ENCODE measurements at regions not wholly inside any gene's neighbourhood (a gene's known extent, or its start where the extent isn't known, plus 50 kb on each side); places are given as distances from the start of the nearest gene placed in this dataset.
A peak's percentile ranks its signal among the peaks of the same experiment; 100 is the strongest.

GRCh38 chr20:58045579-58045978 lies 182.9 kb downstream of the ANKRD60 start:
- no peak overlapping the region for H3K27ac ChIP-seq (replicated peaks in 1 of 4)

GRCh38 chr20:58044931-58045555 lies 183.4 kb downstream of the ANKRD60 start:
- Histone ChIP-seq H3K27ac (replicated peaks in 1 of 4) (no peak overlapping the region), H3K36me3 (no peaks in the 10 kb centered on the region)
- WGBS = 80% methylated on average over 9 of the region's 9 CpGs

More at GRCh38 chr20:58045579-58045978, 182.9 kb downstream of the ANKRD60 start:
- peaks cover 0 to 19% (median 10%) of the 10 kb centered on the region in 4 donors for H3K4me1 ChIP-seq
- TF ChIP-seq, protein P1, sequence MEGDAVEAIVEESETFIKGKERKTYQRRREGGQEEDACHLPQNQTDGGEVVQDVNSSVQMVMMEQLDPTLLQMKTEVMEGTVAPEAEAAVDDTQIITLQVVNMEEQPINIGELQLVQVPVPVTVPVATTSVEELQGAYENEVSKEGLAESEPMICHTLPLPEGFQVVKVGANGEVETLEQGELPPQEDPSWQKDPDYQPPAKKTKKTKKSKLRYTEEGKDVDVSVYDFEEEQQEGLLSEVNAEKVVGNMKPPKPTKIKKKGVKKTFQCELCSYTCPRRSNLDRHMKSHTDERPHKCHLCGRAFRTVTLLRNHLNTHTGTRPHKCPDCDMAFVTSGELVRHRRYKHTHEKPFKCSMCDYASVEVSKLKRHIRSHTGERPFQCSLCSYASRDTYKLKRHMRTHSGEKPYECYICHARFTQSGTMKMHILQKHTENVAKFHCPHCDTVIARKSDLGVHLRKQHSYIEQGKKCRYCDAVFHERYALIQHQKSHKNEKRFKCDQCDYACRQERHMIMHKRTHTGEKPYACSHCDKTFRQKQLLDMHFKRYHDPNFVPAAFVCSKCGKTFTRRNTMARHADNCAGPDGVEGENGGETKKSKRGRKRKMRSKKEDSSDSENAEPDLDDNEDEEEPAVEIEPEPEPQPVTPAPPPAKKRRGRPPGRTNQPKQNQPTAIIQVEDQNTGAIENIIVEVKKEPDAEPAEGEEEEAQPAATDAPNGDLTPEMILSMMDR (IDR thresholded peaks at IDR 0.05) = no peak
- TF ChIP-seq EP300 (IDR thresholded peaks at IDR 0.05) (no peak), POLR2AphosphoS5 (IDR thresholded peaks at IDR 0.05) (no peak), POLR2A (IDR thresholded peaks at IDR 0.05; ENCODE audit: low read depth) (no peak)
- H3K4me3 ChIP-seq = no peak overlapping the region
- WGBS = 76% methylated on average over 7 of the region's 7 CpGs
- H3K27me3 ChIP-seq = peaks cover 0 to 7% (median 0%) of the 10 kb centered on the region in 4 donors
- intact Hi-C loops (cut with DNase I) = no loop called here
- H3K36me3 ChIP-seq = no peaks in the 10 kb centered on the region
- no peak for DNase-seq (ENCODE audit: extremely low spot score)
- no peaks in the 10 kb centered on the region for H3K9me3 ChIP-seq

DNA sequence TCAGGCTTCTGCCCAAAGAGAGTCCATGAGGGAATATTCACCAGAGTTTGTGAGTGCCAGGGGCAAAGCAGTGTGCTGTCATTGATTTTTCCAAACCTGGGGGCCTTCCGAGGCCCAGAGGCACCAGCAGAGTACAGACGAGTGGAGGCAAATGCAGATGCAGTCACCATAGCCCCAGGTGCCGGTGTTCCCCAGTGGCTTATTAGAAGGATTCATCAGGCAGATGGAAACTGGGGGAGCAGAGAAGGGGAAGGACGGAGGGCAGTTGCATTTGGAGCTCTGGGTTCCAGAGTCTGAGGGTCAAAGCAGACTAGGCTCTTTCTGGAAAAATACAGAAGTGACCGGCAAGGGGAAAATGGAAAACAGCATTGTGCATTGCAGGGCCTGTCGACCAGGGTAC lies 184.2 kb downstream of the ANKRD60 start:
- DNase-seq (ENCODE audit: extremely low spot score) = no peak
- 83% methylated on average over 6 of the region's 6 CpGs for WGBS
- H3K27me3 ChIP-seq = peaks cover 0 to 6% (median 0%) of the 10 kb centered on the region in 4 donors
- intact Hi-C loops (cut with DNase I) = no loop called here
- H3K36me3 ChIP-seq = no peaks in the 10 kb centered on the region
- H3K27ac ChIP-seq (replicated peaks in 1 of 4) = no peak overlapping the region
- peaks cover 0 to 19% (median 10%) of the 10 kb centered on the region in 4 donors for H3K4me1 ChIP-seq
- TF ChIP-seq POLR2A (IDR thresholded peaks at IDR 0.05; ENCODE audit: low read depth) (no peak), EP300 (IDR thresholded peaks at IDR 0.05) (no peak), POLR2AphosphoS5 (IDR thresholded peaks at IDR 0.05) (no peak)
- TF ChIP-seq, protein P1 (IDR thresholded peaks at IDR 0.05) = no peak
- no peaks in the 10 kb centered on the region for H3K9me3 ChIP-seq
- H3K4me3 ChIP-seq = no peak overlapping the region

More at GRCh38 chr20:58044931-58045555, 183.4 kb downstream of the ANKRD60 start:
- intact Hi-C loops (cut with DNase I) = no loop called here
- TF ChIP-seq, protein P1 (IDR thresholded peaks at IDR 0.05) = no peak
- no peak for TF ChIP-seq POLR2AphosphoS5 (IDR thresholded peaks at IDR 0.05)
- TF ChIP-seq POLR2A (IDR thresholded peaks at IDR 0.05; ENCODE audit: low read depth) = no peak
- TF ChIP-seq EP300 (IDR thresholded peaks at IDR 0.05) = no peak
- H3K27me3 ChIP-seq = peaks cover 0 to 7% (median 0%) of the 10 kb centered on the region in 4 donors
- H3K9me3 ChIP-seq = no peaks in the 10 kb centered on the region
- no peak overlapping the region for H3K4me3 ChIP-seq
- peak; percentile 87 for DNase-seq (ENCODE audit: extremely low spot score)
- H3K4me1 ChIP-seq = peaks cover 0 to 19% (median 10%) of the 10 kb centered on the region in 4 donors

DNA sequence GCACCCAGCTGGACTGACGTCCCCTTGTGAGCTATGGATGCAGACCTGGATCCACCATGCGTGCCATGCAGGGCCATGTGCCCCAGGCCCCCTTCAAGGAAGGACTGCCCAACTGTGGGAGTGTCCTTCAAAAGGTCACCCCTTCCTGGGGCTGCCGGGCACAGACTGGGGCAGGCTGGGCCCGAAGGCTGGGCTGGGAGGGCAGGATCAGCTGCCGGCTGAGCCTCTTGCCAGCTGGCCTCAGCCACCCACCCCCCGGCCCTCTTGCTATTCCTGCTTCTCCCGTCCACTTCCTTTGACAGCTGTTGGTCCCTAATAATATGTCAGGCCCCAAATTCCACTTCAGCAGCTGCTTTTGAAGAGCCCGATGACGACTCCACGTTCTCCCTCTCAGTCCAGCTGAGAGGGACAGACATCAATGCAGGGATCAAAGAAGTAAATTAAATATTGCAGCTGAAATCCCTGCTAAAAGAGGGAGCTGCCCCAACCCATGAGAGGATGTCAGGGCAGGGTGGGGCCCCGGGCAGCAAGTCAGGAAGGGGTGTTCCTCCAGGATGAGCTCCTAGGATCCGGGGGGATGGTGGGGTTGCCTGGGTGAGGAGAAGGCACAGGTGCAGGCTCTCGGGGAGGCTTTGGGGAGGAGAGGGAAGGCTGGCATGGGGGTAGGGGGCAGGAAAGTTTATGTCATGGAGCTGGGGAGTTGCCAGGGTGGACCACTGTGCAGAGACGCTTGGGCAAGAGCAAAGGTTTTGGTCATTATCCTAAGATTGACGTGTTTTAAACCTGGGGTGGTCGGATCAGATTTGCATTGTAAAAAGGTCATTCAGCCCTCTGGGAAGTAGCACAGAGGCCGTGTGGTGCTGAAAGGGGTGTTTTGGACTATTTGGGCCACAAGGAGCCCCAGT lies 185.0 kb downstream of the ANKRD60 start:
- H3K9me3 ChIP-seq = no peaks in the 10 kb centered on the region
- H3K27me3 ChIP-seq = no peaks in the 10 kb centered on the region
- TF ChIP-seq EP300 (IDR thresholded peaks at IDR 0.05) (no peak), POLR2AphosphoS5 (IDR thresholded peaks at IDR 0.05) (no peak), POLR2A (IDR thresholded peaks at IDR 0.05; ENCODE audit: low read depth) (no peak)
- TF ChIP-seq, protein P1 (IDR thresholded peaks at IDR 0.05) = no peak
- DNase-seq (ENCODE audit: extremely low spot score) = peak; percentile 62
- no peaks in the 10 kb centered on the region for H3K36me3 ChIP-seq
- intact Hi-C loops (cut with DNase I) = no loop called here
- WGBS = 77% methylated on average over 13 of the region's 17 CpGs
- peaks cover 0 to 19% (median 10%) of the 10 kb centered on the region in 4 donors for H3K4me1 ChIP-seq
- no peak overlapping the region for H3K4me3 ChIP-seq
- H3K27ac ChIP-seq (replicated peaks in 1 of 4) = peak overlapping the region in 1 of 4 donors; percentile 34
